Prostate gland (tissue), 2 donors: ENCODE measurements at regions not wholly inside any gene's neighbourhood (a gene's known extent, or its start where the extent isn't known, plus 50 kb on each side); places are given as distances from the start of the nearest gene placed in this dataset.

Experiments
- CTCF ChIP-seq, 4 experiments: fragments of 200-600 bp in 2 of 4; fragments of 450-650 bp in 2 of 4; sonication (generic) in 2 of 4; IDR thresholded peaks; 1 replicate in 3 of 4; 2 replicates in 1 of 4; pipeline ENCODE4 v1.5.1; 2016 to 2019; ENCODE audit warnings: antibody characterized with exemption in 4 of 4, mild to moderate bottlenecking in 2 of 4, moderate library complexity in 2 of 4
- POLR2A ChIP-seq: fragments of 450-650 bp; IDR thresholded peaks from one replicate; pipeline ENCODE4 v1.6.1; 2016; ENCODE audit warnings: antibody characterized with exemption, mild to moderate bottlenecking

DNA sequence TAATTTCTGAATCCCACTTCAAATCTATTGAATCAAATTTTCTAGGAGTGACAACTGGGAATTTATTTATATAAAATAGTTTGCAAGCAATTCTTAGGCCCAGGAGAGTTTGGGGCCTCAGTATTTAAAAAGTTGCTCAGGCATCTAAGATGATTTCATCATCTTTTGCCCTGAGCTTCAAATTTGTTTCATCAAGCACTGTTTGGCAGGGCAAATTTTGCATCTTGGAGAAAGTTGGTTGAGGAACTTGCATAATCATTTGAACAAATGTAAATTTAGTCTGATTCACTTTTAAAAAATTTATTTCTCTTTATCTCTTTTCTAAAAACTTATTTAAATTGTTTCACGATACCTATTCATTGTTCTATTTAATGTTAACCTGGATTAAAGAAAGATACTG, 702.8 kb downstream of the SI start:
- TF ChIP-seq POLR2A (no peak), CTCF (IDR thresholded peaks at IDR 0.05) (no peak)
